ENCODE measurements at regions not wholly inside any gene's neighbourhood (a gene's known extent, or its start where the extent isn't known, plus 50 kb on each side); places are given as distances from the start of the nearest gene placed in this dataset.
"Not testable (repeated sequence)": the region's sequence is repeated elsewhere in the genome, so short reads cannot be mapped to it uniquely, and the experiment has no call there.

DNA sequence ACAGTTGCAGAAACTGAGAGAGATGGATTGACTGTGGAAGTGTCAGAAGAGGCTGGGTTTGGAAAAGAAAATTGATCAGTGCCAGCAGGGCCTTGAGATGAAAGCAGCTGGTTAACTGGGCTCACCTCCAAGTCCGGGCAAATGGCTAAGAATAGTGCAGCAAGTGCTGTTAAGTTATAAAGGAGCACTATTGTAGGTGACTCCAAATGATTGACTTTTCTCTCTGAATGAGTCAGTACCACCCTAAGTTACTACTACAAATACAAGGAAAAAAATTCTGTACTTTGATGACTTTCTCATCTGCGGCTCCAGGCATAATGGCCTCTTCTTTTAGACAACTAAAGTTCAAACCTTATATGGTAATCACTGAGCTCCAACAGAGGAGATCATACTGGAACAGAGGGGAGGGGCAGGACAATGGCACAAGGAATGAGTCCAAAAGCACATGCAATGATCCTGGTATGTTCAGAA, 733.4 kb upstream of the INTU start:
- no peak for DNase-seq

DNA sequence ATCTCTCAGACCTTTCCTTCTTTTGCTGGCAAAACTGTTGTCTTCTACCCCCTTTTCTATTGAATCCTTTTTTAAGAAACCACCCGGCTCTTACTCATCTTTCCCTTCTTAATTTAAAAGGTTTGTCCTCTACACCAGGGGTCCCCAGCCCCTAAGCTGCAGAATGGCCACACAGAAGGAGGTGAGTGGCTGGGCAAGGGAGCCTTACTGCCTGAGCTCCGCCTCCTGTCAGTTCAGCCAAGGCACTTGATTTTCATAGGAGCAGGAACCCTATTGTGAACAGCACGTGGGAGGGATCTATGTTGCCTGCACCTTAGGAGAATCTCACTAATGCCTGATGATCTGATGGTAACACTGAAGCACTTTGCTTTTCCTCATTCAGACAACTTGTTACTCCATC, 726.3 kb upstream of the INTU start:
- DNase-seq = no peak

DNA sequence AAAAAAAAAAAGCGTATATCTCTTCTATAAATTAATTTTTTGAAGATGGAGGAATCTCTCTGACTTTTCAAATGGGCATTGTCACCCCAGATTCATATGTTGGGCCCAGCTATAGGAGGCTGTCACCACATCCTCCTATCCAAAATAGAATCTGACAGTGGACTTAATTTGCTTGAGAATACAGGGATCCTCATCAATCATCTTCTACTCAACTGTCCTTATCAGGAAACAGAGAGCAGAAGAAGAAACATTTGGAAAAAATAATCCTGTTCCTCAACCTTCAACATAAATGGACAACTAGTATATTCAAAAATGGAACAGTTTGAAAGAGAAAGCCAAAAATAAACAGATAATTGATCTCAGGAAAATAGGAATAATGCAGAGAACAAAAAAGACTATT, 725.4 kb upstream of the INTU start:
- DNase-seq = no peak

DNA sequence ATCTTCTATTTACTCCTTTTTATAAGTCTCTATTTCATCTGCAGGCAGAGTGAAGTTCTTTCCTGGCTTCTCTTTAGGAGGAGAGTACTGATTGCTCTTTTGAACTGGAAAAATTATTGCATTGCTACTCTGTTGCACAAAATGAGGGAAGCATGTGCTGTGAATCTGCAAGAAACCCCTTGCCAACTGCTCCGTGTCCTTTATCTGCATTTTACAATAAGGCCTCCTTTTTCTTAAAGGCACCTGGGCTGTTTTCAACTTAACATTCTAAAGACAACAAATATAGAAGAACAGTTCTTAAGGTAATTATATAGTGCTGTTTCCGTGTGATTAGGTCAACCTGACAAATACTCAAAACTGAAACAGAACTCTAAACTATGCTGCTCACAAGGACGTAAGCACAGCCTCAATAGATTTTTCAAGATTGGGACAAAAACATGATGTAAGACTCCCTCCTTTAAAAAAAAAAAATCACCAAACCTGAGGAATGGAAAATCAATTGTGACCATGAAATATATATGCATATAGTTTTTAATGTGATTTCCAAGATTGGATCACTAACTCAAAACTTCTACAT, 716.6 kb upstream of the INTU start:
- DNase-seq = no peak

DNA sequence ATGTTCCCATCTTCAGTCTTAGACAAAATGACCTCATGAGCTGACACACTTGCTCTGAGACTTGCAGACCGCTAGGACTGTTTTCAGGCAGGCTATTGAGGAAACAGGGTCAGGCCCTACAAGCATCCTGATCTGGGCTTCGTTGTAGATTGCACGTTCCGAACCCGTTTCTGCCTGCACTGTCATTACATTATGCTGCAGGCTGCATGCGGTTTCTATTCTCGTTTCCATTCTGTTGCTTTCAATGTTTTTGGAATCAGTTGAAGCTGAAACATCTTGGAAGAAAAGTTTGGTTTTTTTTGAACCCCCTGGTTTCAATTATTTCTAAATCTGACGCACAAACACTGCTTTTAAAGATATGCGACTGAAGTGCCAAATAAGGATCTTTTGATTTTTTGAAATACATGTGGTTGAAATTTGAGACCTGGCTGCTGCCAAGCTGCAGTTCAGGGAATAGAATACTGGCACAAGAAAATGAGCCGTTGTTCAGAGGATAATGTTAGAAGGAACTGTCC, 716.1 kb upstream of the INTU start:
- DNase-seq = no peak

DNA sequence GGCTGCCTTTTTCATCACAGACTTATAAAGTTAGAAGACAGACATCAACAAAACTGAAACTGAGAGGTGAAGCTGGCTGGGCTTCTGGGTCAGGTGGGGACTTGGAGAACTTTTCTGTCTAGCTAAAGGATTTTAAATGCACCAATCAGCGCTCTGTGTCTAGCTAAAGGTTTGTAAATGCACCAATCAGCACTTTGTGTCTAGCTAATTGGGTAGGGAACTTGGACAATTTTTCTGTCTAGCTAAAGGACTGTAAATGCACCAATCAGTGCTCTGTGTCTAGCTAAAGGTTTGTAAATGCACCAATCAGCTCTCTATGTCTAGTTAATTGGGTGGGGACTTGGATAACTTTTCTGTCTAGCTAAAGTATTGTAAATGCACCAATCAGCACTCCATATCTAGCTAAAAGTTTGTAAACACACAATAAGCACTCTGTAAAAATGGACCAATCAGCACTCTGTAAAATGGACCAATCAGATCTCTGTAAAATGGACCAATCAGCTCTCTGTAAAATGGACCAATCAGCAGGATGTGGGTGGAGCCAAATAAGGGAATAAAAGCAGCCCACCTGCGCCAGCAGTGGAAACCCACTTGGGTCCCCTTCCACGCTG, 710.3 kb upstream of the INTU start:
- DNase-seq = not testable (repeated sequence)

DNA sequence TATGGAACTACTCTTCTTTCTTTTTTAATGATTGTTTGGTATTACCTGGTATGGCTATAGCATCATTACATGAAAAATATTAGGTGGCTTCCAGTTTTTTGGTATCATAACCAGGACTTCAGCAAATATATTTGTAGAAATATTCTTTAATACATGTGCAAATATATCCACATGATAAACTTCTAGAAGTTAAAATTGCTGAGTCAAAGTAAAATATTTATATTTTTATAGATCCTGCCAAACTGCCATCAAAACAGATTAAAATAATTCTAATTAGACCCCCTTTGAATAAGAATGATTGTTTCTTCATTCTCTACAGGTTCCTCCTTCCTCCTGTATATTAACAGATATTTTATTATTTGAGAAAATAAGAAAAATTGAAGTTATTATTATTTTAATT, 708.5 kb upstream of the INTU start:
- no peak for DNase-seq

DNA sequence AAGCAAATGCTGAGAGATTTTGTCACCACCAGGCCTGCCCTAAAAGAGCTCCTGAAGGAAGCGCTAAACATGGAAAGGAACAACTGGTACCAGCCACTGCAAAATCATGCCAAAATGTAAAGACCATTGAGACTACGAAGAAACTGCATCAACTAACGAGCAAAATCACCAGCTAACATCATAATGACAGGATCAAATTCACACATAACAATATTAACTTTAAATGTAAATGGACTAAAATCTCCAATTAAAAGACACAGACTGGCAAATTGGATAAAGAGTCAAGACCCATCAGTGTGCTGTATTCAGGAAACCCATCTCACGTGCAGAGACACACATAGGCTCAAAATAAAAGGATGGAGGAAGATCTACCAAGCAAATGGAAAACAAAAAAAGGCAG, 702.7 kb upstream of the INTU start:
- not testable (repeated sequence) for DNase-seq

DNA sequence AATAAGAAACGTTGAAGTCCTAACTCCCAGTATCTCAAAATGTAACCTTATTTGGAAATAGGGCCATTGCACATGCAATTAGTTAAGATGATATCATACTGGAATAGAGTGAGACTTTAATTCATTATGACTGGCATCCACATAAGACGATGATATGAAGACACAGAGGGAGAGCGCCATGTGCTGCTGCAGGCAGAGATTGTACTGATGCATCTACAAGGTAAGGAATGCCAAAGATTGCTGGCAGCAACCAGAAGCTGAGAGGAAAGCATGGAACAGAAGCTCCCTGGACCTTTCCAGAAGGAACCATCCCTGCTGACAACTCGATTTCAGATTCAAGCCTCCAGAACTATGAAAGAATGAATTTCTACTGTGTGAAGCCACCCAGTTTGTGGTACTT, 697.0 kb upstream of the INTU start:
- no peak for DNase-seq

DNA sequence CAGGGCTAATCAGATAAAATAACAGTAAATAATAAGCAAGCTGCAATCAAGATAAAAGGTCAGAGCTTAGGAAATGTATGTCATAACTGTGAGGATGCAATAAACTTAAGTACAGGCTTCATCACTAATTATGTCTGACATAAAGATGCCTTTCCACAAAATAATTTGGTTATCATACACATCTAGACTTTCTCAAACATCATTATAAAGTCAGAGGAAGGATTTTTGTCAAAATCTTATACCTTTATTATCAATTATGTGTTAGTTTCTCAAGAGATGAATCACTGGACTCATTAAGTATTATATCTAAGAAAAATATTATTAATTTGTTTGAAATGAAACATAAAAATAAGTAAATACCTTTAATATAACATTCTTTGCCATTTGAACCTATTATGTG, 695.4 kb upstream of the INTU start:
- no peak for DNase-seq

DNA sequence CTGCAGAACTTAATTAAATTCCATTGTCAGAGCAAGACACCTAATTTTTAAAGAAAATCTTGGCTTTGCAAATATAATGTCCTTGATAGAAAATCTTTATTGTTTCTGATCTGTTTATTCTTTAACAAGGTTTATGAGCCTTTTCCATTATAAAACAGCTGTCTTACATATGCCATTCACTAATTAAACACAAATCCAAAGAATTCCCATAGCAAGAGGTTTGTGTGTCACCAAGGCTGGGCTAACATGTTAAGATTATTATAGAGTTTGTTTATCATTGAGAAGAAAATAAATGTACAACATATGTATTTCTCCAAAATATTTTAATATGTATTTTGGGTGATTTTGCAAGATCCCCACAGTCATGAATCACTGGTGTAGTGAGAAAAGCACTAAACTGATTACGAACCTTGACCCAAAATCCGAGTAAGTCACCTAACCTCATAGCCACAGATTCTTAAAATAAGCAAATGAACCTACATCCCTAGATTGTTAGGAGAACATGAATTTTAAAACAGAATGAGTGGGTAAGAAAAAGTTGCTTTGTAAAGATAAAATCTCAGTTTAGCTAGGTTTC, 694.8 kb upstream of the INTU start:
- DNase-seq = no peak

DNA sequence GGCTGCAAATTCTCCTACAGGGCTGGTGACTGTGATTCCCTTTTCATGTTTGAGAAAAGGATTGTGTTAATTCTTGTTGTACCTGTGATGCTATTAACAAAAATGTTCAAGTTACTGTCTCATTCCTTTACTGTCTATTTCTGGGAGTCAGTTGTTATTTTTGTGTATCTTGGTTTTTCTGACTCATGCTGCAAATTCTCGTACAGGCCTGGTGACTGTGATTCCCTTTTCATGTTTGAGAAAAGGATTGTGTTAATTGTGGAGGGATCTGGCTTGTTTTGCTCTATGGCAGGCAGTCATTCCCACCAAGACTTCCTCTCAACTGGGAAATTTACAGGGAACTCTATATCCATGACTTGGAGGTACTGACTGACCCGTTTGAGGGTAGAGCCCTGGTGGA, 693.4 kb upstream of the INTU start:
- no peak for DNase-seq

DNA sequence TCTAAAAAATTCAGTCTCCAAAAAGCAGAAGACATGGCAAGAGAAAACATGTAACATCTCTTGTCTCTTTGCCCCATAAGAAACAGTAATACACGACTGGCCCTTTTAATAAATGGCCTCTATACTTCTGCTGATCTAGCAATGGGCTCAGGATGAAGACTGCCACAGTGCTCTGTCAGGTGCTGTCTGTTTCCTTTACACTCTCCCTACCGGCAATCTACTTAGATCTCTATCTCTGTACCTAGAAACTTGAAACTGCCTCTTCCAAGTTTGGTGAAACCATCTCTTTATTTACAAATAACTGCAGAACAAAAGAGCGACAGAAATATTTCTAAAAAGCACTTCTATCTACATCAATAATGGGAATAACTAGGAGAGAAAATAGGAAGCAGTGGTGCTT, 685.2 kb upstream of the INTU start:
- no peak for DNase-seq

DNA sequence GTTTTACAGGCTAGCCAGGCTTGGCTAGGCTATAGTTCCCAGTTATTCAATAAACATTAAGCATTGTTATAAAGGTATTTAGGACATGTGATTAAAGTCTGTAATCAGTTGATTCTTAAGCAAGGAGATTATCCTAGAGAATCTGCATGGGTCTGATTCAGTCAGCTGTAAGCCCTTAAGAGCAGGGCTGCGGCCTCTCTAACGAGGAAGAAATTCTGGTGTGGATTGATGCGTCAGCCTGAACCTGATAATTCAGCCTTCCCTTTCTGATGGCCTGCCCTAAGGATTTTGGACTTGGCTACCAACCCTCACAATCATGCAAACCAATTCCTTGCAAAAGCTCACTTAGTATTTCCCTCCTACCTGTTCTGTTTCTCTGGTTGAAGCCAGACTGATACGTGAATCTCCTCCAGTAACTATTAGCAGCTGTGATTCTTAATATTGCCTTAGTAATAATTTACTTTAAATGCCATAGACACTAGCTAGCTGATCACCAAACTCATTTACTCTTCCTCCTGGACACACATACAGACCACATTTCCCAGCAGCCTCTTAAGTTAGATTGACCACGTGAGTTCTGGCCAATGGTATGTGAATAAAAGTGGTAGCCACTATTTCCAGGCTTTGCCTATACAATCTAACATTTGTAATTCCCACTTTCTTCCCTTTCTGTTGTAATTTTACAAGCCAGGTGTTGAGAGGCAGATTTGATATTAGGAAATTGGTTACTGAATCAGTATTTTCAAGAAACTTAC, 678.0 kb upstream of the INTU start:
- no peak for DNase-seq

DNA sequence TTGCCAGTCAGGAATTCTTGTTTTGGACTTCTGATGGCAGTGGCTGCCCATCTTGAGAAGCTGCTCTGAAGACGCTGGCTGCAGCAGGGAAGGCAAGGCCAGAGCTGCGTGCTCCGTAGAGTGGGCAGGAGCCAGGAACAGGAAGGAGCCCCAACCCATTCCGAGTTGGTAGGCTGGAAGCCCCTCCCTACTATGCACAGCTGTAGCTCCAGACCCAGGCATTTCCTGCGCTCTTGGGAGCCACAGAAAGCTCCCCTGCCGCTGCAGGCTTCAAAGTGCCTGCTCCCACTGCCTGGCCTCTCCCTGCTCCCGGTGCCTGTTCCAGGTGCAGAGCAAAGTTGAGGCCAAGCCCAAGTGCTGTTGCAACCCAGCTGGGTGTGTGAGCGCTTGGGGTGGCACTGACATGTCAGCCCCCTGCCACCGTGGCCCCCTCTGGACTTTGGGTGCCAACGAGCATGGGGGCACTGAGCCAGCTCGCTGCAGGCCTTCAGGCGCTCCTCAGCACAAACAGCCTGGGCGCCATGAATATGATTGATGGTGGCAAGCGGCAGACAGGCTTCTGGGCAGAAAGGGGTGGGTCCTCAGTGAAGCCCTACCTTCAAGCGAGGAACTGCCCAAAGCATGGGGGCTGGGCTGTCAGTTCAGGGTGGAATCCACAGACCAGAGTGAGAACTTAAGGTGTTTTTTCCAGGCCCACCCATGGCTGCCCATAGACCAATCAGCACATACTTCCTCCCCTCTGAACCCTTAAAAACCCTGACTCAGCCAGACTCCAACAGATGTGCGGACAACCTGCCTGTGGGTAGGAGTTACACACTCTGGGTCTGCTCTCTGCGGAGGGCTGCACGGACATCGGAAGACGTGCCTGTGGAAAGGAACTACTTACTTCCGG, 677.2 kb upstream of the INTU start:
- no peak for DNase-seq

DNA sequence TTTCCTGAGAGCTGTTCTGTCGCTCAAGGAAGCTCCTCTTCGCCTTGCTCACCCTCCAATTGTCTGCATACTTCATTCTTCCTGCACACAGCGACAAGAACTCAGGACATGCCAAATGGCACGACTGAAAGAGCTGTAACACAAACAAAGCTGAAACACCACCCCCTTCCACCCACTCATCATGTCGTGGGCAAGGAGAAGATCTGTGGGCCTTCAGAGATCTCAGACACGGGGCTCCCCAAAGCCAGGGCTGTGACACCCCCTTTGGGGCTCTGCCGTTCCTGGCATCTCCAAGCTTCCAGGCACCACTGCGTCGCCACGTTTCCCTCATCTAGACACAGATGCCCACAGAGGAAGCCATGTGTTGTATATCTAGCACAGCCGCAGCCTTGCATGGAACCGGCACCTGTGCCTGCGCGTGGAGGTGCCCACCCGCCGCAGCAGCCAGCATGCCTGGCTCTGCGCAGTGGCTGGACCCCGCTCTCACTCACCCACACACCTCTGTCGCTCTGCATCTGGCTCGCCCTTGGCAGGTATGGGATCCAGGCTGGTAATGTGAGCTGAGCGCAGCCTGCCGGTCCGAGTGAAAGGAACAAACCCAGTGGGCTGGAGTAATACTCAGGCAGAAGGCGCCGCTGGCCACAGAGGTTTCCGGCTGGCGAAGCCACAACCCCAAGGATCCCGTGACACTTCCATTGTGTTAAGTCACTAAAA, 676.4 kb upstream of the INTU start:
- no peak for DNase-seq

DNA sequence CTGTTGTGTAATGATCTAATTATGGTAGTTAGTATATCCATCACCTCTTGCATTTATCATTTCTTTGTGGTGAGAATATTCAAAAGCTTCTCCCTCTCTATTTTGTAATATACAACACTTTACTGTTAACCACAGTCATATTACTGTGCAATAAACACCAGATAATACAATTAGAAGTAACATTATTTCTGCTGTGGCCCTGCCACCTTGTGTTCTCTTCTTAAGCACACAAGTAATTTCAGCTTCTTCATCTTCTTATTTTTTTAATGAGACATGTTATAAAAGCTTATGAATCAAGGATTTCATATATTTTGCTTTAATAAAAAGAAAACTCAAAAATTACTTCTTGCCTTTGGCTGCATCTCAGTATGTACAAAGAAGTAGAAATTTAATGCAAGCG, 675.2 kb upstream of the INTU start:
- no peak for DNase-seq

DNA sequence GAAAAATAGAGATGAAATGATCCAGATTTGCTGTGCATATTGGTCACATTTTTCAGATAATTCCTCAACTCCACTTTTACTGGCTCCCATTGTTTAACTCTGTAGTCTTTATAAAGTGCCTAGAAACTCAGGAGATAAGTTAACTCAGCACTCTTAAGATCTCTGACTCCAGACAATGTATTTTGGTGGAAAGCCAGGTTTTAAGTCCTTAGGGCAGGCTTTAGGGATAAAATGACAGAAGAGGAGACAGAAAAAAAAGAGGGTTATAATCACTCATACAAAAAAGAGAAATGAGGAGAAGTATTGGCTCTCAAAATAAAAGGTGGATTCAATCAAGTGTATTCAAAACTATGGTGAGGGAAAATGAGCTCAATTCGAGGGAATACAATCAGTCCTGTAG, 674.8 kb upstream of the INTU start:
- no peak for DNase-seq

DNA sequence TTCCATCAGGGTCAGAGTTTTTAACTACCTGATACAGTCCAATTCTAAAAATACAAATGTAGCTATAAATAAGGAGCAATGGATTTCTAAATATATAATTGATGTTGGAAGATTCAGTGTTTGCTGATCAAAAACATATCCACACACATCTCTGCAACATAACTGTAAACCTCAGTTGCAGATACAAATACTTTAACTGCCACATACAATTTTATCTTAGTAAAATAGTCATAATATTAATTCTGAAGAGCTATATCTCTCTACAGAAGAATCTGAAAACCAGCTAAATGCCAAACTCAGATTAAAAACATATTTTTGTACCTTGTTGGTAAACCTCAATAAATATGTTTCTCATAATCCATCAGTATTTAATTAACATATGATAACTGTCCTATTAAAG, 674.3 kb upstream of the INTU start:
- DNase-seq = no peak

DNA sequence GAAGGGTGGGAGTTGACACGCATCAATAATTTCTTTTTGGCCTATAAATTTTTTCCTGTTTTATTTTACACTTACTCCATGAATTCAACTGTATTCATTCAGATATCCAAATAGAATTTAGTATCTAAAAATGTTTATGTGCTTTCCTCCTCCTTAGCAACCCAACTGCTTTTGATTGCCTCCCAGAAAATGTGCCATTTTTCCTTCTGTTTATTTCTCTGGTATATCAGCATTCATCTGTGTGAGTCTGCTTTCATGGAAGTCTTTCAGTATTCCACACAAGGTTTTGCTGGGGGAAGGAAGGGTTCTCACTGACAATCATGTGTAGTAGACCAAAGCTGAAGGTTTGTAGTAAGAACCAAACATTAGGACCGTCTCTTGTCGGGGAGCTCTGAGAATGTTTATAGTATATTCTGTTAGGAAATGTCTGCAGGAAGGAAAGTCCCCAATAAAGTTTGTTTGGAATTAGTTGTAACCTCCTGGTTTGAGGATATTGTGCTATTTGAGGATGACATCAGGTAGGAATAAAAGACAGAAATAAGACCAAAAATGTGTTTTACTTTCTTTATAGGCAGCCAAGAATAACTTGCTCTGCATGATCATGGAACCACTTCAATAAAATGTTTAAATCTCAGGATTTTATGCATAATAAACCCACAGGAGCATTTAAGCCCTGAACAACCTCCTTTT, 673.6 kb upstream of the INTU start:
- DNase-seq = no peak

DNA sequence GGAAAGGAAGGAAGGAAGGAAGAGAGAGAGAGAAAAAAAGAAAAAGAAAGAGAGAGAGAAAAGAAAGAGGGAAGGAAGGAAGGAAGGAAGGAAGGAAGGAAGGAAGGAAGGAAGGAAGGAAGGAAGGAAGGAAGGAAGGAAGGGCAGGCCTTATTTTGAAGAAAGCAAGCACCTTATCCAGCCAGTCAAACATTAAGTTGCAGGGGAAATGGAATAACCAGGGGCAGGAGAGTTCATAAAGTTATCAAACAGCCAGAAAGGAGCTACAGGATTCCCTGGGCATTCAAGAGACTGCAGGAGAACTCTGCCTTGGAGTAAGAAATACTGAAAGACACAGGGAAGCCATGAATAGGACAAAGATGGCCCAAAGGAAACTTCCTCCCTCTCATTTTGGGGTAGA, 672.0 kb upstream of the INTU start:
- no peak for DNase-seq

DNA sequence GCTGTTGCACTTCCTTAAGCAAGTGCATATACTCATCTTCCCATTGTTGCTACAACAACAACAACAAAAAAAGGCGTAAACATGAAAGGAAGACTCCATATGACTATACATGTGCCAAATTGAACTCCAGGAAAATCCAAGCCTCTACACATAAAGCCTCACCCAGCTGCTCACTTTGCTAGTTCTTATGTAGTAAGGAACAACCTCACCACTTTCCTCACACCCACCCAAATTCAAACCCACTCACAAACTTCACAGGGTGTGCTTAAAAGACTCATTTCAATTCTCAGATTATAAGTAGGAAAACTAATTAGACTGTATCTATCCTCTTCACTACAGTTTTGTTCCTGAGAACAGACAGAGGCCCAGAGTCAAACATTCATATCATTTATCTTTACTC, 671.1 kb upstream of the INTU start:
- no peak for DNase-seq
